Activated naive CD4-positive, alpha-beta T cell treated with anti-CD3 and anti-CD28 coated beads, Interleukin-2, amount 50 U/mL, for 72 hours (primary cell): ENCODE measurements at regions not wholly inside any gene's neighbourhood (a gene's known extent, or its start where the extent isn't known, plus 50 kb on each side); places are given as distances from the start of the nearest gene placed in this dataset.
A peak's percentile ranks its signal among the peaks of the same experiment; 100 is the strongest.
"Not testable (repeated sequence)": the region's sequence is repeated elsewhere in the genome, so short reads cannot be mapped to it uniquely, and the experiment has no call there.

Source experiments
- ATAC-seq, 2 donors: fragments of 150-1000 bp; cut with Tn5 transposase; 2 replicates each; pipeline ENCODE4 v1.10.0; 2021; ENCODE audit warnings: mild to moderate bottlenecking in 2 of 2, moderate library complexity in 2 of 2
- DNase-seq, 2 donors: peaks; one replicate each; pipeline ENCODE4 v3.0.0; 2021 to 2022; ENCODE audit warnings: low spot score in 2 of 2
- H3K27ac Mint-ChIP-seq, 2 donors: one replicate each; pipeline ENCODE4 v1.8.0; 2022; ENCODE audit warnings: mild to moderate bottlenecking in 2 of 2, mixed read lengths in 2 of 2
- H3K36me3 Mint-ChIP-seq, 2 donors: one replicate each; pipeline ENCODE4 v1.8.0; 2022; ENCODE audit warnings: mixed read lengths in 2 of 2
- H3K9me3 Mint-ChIP-seq, 2 donors: one replicate each; pipeline ENCODE4 v1.8.0; 2022; ENCODE audit warnings: mixed read lengths in 2 of 2

DNA sequence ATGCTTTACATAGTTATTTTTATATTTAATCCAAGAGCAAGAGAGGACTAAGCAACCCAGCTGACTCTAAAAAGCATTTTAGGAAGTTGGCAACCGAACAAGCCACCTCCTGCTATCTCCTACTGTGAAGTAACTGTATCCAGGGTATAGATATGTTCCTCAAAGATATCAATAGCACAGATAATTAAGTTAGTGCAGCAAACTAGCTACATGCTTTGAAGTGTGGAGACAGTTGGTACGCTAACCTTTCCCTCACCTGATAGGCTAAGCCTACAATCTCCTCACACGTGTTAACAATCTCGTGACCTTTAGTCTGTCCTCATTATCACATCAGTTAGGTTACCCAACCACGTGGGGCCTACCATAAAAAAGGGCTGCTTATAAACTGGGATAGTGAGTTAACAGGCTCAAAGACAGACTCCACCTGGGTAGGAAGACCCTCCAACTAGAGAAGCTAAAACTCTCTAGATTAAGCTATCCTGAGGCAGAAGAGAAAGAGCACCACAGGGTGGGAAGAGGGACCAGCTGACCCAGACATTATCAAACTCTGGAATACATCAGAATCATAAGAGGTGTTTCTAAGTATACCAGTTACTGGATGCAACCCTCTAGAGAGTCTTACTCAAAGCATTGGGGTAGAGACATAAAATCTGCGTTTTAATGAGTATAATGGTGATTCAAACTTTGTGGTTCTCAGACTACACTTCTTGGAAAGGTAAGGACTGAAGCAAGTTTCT is 340.1 kb upstream of the ESRRG start:
- ATAC-seq (no peak), DNase-seq (no peak)
- Mint-ChIP-seq H3K36me3 (no peaks in the 10 kb centered on the region), H3K27ac (no peak overlapping the region), H3K9me3 (peaks cover 1 to 8% of the 10 kb centered on the region in 2 donors)

DNA sequence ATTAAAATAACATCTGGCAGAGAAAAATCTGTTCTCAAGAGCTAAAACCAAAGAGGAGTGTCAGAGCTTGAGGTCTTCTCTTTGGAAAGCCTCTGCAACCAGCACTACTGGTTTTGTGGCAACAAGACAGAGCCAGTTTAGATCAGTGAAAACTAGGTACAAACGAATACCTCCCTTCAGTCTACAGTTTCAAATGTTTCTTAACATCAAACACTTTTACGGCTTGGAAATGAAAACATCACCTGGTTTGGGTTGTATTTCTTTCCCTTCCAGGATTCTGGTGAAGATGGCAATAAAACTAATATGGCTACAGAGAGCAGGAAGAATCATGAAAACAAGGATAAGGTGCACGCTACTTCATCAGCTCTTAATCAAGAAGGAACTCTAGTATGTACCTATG is 339.4 kb upstream of the ESRRG start:
- no peak for DNase-seq
- Mint-ChIP-seq H3K9me3 (peaks cover under 1 to 4% of the 10 kb centered on the region in 2 donors), H3K36me3 (no peaks in the 10 kb centered on the region), H3K27ac (no peak overlapping the region)
- no peak for ATAC-seq

DNA sequence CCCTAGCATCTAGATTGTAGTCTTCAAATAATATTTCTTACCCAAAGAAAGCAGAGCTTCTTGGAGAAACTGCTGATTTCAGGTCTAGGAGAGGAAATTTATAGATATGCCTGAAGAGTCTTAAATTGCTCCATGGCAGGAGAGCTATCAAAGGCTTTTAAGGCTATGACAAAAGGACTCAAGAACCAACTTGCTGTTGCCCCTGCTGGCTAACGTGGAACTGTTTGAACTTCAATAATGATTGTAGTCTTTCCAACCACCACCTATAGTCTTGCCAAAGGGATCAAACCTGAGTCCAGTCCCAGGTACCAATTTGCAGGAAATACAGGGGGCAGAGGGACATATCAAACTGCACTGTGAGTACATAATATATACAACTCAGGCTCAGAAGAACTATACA is 336.2 kb upstream of the ESRRG start:
- DNase-seq (no peak), ATAC-seq (no peak)
- Mint-ChIP-seq H3K27ac (no peak overlapping the region), H3K36me3 (no peaks in the 10 kb centered on the region), H3K9me3 (peaks cover 0 to 9% of the 10 kb centered on the region in 2 donors)

DNA sequence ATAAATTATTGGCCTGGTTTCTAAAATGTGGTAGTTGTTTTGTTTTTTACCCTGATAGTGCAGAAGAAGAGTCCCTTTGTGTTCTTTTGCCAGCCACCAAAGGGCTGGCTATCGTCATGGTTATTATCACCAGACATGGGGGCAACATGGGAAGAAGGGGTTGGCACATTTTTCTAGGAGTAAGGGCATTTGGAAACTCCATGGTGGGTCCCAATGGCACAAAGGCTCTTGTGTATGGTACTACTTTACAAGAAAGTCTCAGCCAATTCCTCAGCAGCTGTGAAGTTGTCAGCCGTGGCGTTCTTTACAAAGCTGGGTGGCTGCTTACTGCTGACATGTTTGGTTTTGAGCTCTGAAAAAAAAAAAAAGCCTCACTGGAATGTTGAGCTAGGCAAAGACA is 330.4 kb upstream of the ESRRG start:
- no peak for ATAC-seq
- Mint-ChIP-seq H3K36me3 (no peaks in the 10 kb centered on the region), H3K9me3 (peaks cover 17 to 19% of the 10 kb centered on the region in 2 donors), H3K27ac (no peak overlapping the region)
- no peak for DNase-seq

DNA sequence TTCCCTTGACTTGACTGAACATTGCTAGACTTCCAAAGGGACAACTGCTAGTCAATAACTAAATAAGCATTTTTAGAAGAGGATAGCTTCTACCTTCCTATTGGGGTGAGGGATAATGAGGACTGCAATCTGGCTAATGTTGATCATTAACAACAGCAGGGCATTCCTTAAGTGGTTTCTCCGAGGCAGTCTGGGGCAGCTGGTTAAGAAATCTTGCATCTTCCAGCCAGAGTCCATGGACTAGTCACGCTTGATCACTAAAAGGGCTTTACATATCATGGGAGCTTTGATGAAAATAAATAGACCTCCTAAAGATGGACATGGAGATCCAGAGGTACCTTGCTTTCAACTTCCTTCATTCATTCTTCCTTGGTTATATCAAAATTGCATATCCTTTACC is 329.4 kb upstream of the ESRRG start:
- ATAC-seq (no peak), DNase-seq (no peak)
- Mint-ChIP-seq H3K27ac (no peak overlapping the region), H3K9me3 (peaks cover 17 to 21% of the 10 kb centered on the region in 2 donors), H3K36me3 (no peaks in the 10 kb centered on the region)

DNA sequence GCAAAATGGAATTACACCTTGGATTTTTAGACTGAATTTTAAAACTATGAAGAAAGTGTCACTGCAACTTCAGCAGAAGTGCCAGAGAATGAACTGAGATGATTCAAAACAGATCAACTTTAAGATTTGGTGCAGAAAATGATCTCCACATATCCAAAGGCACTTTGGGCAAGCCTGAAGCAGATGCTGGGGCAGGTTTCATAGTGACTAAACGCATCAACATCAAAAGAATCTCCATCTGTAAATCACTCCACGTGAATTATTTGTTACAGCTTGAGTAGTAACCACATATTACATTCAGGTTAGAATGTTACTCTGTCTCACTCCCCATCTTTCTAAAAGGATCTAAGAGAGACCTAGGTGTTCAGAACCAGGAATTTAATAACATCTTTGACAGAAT is 329.0 kb upstream of the ESRRG start:
- H3K27ac Mint-ChIP-seq: no peak overlapping the region
- no peaks in the 10 kb centered on the region for H3K36me3 Mint-ChIP-seq
- H3K9me3 Mint-ChIP-seq: peaks cover 17 to 23% of the 10 kb centered on the region in 2 donors
- ATAC-seq: no peak
- no peak for DNase-seq

DNA sequence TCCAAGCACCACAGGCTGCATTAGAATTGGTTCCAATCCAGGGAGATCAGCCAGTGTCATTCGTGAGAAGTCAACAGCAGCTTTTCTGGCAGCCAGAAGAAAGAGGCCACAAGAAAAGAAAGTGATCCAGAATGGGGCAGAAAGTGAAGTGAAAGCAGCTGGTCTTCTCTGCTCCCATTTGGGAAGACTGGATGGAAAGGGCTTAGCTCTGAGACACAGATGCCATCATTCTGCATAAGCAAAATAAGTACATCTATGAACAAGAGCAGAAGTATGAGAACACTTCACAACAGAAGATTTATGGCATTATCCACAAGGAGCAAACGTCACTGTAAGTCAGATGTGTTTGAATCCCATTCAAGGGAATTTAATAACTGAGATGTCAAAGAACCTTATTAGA is 326.5 kb upstream of the ESRRG start:
- DNase-seq: no peak
- ATAC-seq: no peak
- H3K9me3 Mint-ChIP-seq: peaks cover 17 to 18% of the 10 kb centered on the region in 2 donors
- no peak overlapping the region for H3K27ac Mint-ChIP-seq
- H3K36me3 Mint-ChIP-seq: no peaks in the 10 kb centered on the region

DNA sequence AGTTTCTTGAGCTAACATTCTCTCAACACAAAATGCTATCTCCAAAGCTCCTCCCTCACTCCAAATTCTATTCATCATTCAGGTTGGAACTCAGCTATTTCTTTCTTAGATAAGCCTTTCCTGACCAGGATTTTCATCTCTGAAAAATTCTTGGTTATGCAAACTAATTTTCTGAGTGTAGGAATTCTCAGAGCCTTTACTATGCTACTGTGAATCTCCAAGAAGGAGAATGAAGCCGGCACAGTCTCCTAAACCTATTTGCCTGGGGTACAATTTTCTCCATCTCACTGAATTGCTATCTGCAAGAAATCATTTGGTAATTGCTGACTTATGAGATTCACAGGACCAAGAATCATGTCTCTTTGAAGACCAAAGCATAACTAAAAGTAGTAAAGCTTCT is 325.9 kb upstream of the ESRRG start:
- ATAC-seq: no peak
- Mint-ChIP-seq H3K9me3 (peaks cover 17 to 18% of the 10 kb centered on the region in 2 donors), H3K27ac (no peak overlapping the region), H3K36me3 (no peaks in the 10 kb centered on the region)
- DNase-seq: no peak

DNA sequence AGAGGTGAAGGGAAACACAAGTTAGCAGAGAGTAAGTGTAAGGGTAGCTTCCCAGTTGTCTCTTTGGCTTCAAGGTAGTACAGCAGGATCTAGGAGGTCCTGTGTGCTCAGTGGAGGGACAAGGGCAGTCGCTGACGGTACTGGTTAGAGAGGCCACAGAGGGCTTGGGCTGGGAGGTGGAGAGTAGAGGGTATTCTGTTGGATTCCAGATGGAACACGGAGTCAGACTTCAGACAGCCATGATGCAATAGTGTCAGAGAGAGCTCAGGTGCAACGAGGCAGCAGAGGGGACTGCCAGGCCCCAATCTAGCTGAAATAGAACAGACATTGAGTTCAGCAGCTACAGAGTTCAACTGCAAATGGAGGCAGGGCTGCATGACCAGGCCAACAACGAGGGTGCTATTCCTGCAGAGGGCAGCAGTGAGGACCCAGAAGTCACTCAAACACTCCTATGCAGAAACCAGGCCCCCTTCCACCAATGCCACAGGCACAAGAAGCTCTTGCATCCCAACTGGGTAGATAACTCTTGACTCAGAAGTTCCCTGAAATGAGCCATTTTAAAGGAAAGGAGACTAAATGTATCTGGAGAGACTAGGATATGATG is 325.0 kb upstream of the ESRRG start:
- H3K36me3 Mint-ChIP-seq: no peaks in the 10 kb centered on the region
- H3K9me3 Mint-ChIP-seq: peaks cover 17 to 18% of the 10 kb centered on the region in 2 donors
- DNase-seq (peak in 1 of 2 donors; percentile 1), ATAC-seq (no peak)
- H3K27ac Mint-ChIP-seq: no peak overlapping the region

DNA sequence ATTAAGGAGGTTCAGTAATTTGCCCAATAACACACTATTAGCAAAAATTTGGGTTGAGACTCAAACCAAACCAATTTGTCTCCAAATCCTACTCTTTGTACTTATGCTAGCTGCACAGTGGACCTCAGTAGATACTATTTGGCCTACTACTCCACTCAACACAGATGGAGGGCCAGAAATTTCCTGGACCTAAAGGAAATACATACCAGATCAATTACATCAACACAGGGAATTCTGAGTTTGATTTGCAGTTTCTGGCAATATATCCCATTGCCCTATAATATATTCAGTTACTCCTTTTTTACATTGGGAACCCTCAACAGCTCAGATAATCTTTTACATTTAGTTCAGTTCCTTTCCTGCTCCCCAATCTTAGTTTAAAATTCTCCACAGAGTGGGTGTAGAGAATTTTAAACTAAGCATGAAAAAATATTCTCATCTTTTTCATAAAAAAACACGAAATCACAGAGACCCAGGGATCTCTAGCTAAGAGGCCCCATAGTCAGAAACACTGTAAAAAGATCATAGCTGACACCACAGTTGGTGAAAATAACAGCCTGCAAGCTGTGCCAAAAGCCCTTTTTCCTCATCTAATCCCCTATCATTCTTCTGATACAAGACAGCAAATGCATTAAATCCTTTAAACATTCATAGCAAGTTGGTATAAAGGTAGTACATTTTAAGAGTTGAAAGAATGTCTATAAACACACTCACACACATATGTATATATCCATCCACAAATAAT is 317.7 kb upstream of the ESRRG start:
- Mint-ChIP-seq H3K27ac (no peak overlapping the region), H3K9me3 (peaks cover 20 to 43% of the 10 kb centered on the region in 2 donors), H3K36me3 (peaks cover 12 to 24% of the 10 kb centered on the region in 2 donors)
- DNase-seq: no peak
- ATAC-seq: no peak

DNA sequence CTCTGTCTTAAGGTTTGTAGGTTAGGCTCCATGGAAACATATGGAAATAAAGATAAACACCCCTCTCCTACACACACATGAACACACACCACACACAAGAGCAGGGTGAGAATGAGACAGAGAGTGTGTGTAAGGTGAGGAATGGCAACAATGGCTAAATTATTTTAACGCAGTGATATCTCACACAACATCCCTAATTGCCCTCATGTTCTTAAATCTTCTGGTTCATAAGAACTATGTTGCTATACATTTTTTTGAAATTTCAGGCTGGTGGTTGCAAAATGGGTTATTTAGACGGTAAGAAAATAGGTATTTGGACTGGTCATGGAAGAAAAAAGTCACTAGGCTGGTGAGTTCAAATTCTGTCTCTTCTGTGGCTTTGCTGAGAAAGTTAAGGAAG is 316.7 kb upstream of the ESRRG start:
- H3K27ac Mint-ChIP-seq: no peak overlapping the region
- peaks cover 12 to 24% of the 10 kb centered on the region in 2 donors for H3K36me3 Mint-ChIP-seq
- DNase-seq (no peak), ATAC-seq (no peak)
- peaks cover 20 to 46% of the 10 kb centered on the region in 2 donors for H3K9me3 Mint-ChIP-seq

DNA sequence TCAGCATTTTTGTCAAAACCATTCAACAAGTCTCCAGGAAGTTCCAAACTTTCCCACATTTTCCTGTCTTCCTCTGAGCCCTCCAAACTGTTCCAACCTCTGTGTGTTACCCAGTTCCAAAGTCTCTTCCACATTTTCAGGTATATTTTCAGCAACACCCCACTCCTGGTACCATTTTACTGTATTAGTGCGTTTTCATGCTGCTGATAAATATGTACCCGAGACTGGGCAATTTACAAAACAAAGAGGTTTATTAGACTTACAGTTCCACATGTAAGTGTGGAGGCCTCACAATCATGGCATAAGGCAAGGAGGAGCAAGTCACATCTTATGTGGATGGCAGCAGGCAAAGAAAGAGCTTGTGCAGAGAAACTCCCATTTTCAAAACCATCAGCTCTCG is 315.9 kb upstream of the ESRRG start:
- ATAC-seq, DNase-seq, H3K27ac Mint-ChIP-seq: not testable (repeated sequence)
- Mint-ChIP-seq H3K9me3 (peaks cover 20 to 46% of the 10 kb centered on the region in 2 donors), H3K36me3 (peaks cover 12 to 24% of the 10 kb centered on the region in 2 donors)

DNA sequence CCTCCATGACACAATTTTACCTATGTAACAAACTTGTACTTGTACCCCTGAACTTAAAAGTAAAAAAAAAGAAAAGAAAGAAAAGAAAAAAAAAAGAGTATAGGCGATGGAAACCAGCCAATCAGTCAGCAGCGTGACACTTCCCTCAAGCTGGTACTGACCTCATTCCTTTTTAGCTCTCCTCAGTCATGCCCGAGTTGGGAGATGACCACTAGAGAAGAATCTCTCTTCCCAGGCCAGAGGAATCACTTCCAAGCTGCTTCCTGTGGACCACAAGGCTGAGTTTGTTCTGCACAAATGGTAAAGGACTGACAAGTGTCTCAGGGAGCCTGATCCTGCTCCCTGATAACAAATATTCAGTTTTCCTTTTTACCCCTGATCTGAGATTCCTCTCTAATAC is 313.5 kb upstream of the ESRRG start:
- peaks cover 12 to 24% of the 10 kb centered on the region in 2 donors for H3K36me3 Mint-ChIP-seq
- DNase-seq (no peak), ATAC-seq (no peak)
- no peak overlapping the region for H3K27ac Mint-ChIP-seq
- peaks cover 20 to 40% of the 10 kb centered on the region in 2 donors for H3K9me3 Mint-ChIP-seq

DNA sequence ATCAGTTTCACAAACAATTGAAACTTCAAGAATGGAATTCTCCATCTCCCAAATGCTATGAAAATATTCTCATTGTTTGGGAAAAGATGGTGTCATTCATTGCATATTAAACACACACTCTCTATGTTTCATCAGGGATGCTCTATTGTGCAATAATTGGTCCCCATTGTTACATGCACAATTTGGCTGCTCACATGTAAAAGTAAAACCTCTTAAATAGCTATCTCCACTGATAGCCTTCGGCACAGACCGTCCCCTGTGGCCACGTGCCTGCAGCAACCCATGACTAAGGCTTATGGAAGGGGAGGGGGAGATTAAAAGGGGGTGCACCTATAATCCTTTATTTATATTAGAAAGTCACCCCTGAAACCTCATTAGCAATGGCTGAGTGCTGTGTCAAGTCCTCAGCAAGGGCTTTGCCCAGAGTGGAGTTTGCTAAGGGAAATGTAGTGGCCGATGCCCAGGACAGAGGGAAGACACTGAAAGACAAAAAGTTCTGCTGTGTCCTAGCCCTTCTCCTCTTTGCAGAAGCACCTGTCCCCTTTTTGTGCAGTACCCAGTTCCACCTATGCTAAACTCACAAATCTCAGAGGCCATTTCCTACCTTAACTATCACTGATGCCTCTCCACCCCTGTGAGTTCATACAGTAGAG is 309.6 kb upstream of the ESRRG start:
- no peak for ATAC-seq
- H3K9me3 Mint-ChIP-seq: peaks cover 15 to 19% of the 10 kb centered on the region in 2 donors

DNA sequence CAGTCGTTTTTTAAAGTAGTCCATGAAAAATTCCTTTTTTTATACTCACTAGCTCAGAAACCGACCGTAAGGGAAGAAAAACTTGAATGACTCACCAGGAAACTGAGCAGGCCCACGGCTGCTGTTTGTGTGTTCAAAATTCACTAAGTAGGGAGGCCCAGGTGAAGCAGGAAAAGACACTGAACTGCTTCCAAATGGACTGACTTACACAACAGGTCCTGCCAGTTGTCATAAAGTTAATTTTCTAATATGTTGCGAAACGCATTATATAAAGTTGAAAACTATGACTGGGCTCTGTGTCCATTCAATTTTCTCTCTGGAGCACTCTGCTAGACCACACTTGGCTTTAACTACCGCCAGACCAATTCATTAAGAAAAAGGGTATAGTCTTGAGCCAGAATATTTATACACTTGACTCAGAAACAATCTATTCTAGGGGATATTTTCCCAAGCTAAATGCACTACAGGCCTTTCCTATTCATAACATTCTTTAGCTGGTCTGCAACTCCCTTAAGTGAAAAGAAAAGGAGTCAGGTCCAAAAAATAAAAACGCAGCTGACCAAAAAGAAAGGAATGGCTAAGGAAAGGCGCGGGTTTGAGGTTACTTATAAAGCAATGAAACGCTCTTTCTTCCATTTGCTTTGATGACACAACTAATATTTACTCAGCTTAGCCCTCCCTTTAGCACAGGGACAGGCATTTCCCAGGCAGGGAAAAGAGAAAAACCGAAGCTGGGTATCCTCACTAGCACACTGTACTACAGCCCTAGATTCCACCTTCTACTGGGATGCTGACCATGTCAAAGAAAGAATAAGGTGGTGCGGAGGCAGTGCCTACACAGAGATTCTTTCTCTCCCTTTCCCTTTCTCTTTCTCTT is 306.3 kb upstream of the ESRRG start:
- no peak for DNase-seq
- Mint-ChIP-seq H3K36me3 (no peaks in the 10 kb centered on the region), H3K27ac (no peak overlapping the region), H3K9me3 (peaks cover 4 to 9% of the 10 kb centered on the region in 2 donors)
- no peak for ATAC-seq

More for the DNA sequence above, 309.6 kb upstream of the ESRRG start:
- Mint-ChIP-seq H3K27ac (no peak overlapping the region), H3K36me3 (peaks cover 0 to 10% of the 10 kb centered on the region in 2 donors)
- DNase-seq: no peak

DNA sequence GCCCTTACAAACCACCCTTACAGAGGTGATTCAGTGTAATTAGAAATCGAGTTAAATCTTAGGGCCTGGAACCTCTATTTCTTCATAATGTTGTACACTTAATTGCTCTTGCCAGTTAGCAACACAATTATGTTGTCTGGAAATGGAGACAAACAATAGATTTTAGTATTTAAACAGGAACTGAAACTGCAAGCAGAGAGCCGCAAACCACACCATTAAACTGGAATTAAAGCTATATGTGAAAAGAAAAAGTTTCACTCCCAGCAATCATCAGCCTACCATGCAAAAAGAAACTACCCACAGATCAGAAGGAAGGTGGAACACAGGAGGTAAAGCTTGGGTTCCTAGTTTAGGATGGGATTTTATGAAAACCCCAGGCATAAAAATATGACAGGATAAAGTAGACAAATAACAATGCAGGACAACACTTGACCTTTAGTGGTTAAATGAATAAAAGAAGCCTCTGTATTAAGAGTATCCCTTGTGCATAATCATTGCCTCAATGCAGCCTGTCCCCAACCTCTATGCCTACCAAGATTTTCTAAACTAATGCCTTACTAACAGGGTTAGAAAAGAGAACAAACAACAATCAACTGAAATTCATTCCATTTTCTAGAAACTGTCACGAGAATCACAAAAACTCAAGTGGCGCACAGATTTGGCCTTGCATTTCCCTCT is 304.3 kb upstream of the ESRRG start:
- Mint-ChIP-seq H3K9me3 (peaks cover 7 to 15% of the 10 kb centered on the region in 2 donors), H3K27ac (no peak overlapping the region), H3K36me3 (peaks cover 0 to 3% of the 10 kb centered on the region in 2 donors)
- ATAC-seq (no peak), DNase-seq (no peak)
